HUDEP-2 (cell line): ENCODE measurements at regions not wholly inside any gene's neighbourhood (a gene's known extent, or its start where the extent isn't known, plus 50 kb on each side); places are given as distances from the start of the nearest gene placed in this dataset.
A peak's percentile ranks its signal among the peaks of the same experiment; 100 is the strongest.
"Not testable (repeated sequence)": the region's sequence is repeated elsewhere in the genome, so short reads cannot be mapped to it uniquely, and the experiment has no call there.

Experiments used
- DNase-seq, 76 experiments: peaks; one replicate each; lab custom pipeline; 2025; ENCODE audit not compliant: unreplicated experiment in 76 of 76; lab: John Stamatoyannopoulos, UW

DNA sequence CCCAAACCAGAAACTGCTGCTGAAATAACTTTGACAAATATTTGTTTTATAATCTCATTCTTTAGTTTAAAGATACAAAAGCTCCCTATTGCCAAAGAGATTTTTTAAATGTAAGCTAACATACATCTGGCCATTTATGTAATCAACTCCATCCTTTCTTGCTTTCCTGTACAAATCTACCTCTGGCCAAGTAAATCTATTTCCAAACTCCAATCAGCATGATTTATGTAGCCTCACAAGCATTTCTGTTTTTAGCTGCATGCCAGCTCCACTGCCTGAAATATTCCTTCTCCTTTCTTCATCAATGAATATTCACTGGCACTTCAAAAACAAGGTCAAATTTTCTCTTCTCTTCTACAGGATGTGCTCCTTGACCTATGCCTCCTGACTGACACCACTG is 80.0 kb downstream of the SHOX2 start:
- DNase-seq, result no peak

DNA sequence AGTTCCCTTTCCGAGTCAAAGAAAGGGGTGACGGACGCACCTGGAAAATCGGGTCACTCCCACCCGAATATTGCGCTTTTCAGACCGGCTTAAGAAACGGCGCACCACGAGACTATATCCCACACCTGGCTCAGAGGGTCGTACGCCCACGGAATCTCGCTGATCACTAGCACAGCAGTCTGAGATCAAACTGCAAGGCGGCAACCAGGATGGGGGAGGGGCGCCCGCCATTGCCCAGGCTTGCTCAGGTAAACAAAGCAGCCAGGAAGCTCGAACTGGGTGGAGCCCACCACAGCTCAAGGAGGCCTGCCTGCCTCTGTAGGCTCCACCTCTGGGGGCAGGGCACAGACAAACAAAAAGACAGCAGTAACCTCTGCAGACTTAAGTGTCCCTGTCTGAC is 86.3 kb downstream of the SHOX2 start:
- not testable (repeated sequence) for DNase-seq

GRCh38 chr3:158018462-158018861 is 87.8 kb downstream of the SHOX2 start:
- no peak for DNase-seq

DNA sequence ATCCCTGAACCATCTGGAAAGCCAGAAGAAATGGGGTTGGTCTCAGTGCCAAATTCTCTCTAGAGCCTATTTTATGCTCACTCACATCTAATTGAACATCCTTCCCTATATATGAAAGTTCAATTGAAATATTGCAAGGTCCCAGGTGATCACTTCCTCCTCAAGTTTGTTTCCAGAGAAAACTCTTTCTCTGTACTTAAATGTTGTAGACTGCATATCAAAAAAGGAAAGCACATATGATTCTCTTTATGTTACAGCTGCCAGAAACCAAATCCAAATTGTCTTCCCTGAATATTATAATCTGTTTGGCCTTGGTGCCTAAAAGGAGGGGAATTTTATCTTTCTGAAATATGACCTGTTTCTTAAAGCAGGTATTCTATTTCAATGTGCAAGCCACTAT is 93.3 kb downstream of the SHOX2 start:
- DNase-seq, result no peak

- DNase-seq, result no peak
Observed at GRCh38 chr3:158005391-158006100, 100.7 kb downstream of the SHOX2 start.

GRCh38 chr3:157999246-157999645 is 107.0 kb downstream of the SHOX2 start:
- DNase-seq, result peak in 3 of 76 experiments; percentile 5 to 9 (median 5)

- no peak for DNase-seq
Observed at GRCh38 chr3:157982359-157982758, 123.9 kb downstream of the SHOX2 start.

GRCh38 chr3:157981819-157982218 is 124.4 kb downstream of the SHOX2 start:
- DNase-seq, result peak in 2 of 76 experiments; percentile 2 to 9

- no peak for DNase-seq
Observed at GRCh38 chr3:157979022-157979421, 127.2 kb downstream of the SHOX2 start.

DNA sequence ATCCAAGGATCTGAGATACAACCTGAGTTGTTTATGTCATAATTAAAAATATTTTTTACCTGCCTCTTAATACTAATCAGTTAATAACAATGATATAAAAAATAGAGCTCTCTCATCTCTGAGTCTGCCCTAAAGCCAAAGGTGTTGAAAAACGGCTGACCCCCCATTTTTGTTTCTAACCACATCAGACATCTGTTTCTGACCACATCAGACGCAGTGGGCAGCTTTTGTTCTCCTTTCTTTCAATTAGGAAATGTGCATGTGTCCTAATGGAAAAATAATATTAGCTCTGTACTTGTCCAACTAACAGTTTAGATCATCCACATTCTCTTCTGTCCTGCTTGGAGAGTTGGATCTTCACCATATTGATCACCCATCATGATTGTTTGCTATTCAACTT is 144.6 kb downstream of the SHOX2 start:
- DNase-seq, result no peak

GRCh38 chr3:157958457-157958856 is 147.8 kb downstream of the SHOX2 start:
- DNase-seq, result no peak

DNA sequence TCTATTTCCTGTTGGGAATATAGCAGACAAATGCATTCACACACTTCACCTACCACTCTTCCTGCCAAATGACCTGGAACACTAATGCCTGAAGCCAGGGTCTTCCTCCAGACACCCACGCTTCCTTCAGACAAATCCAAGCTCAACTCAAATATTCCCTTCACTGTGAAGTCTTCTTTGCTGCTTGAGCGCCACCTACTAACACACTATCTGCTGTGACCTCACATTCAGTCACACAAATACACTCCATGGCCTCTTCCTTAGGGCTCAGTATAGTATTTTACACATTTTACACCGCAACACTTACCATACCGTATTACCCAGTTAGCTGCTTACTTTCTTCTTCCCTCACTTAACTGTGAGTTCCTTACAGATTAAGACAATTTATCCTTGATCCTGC is 149.4 kb downstream of the SHOX2 start:
- DNase-seq, result no peak

DNA sequence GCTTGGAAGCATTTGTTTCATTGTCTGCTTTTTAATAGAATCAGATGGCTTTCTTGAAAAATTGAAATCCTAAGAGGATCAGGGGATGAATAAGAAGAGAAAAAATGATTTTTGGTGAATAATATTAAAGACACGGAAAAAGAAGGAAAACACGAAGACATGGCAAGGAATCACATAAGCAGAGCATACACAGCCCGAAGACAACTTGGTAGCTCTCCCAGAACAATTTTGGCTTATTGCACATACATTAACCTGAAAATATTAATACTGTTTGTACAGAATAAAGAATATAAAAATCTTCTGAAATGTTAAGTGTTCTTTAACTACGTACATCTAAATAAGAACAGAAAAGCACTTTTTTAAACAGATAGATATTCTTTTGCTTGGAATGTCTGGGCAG is 150.0 kb downstream of the SHOX2 start:
- no peak for DNase-seq

- DNase-seq, result no peak
Observed at GRCh38 chr3:157953565-157953964, 152.7 kb downstream of the SHOX2 start.

DNA sequence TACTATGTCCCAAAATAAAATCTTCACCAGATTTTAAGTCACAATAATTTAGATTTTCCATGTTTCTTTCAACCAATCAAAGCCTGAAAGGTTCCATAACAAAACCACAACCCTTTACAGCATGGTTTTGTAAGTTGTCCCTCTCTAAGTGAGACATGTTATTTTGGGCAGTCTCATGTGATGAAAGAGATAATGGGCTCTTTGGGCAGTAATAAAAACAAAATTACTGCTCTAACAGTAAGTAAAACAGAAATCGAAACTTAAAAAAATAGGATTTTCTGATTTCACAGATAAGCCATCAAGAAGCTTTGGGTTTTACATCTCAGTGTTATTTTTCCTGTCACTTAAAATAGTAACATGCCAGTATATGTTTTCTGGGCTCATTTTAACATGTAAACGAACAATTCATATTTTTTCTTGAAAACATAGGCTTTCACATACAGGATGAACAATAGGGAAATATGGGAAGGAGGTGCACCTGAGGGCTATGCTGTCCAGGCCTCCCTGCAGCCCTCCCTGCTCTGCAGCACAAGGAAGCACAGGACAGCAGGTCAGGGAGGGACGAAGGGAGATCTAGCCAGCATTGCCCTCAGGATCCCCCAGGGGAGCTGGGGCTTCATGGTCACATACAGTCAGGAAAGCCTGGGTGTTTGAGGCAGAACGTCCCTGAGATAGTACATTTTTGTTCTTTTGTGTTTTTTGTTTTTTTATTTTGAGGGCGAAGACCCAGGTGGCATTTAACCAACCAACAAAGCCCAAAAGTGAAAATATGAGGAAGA is 157.4 kb downstream of the SHOX2 start:
- no peak for DNase-seq

- DNase-seq, result no peak
Observed at GRCh38 chr3:157939166-157939565, 167.1 kb downstream of the SHOX2 start.

DNA sequence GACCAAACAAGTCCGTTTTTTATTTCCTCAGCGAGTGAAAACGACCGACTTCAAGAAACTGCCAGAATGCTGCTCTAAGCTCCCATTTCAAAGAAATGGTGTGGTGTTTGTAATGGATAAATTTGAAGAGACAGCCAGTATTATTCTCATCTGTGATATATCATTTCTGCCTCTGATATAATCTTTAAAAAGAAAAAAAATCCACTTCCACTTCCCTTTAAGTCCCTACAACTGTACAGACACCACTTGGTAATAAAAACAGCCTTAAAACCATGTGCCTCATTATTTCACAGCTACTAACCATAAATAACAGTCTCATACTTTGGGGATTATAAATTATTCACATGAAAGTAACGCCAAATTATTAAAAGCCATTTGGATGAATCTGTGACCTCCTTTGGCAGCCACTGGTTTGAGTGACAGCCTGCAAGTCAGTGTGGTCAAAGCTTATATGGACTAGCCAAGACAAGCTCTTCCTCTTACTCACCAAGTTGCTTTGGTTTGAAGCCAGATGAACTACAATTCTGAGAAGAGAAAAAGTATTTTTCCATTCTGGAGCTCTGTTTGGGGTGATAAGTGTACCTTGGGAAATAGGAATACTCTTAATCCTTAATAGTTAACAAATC is 168.0 kb downstream of the SHOX2 start:
- peak in 1 of 76 experiments; percentile 5 for DNase-seq

GRCh38 chr3:157931517-157931916 is 174.7 kb downstream of the SHOX2 start:
- DNase-seq, result no peak

GRCh38 chr3:157930000-157930780 is 176.0 kb downstream of the SHOX2 start:
- DNase-seq, result no peak

GRCh38 chr3:157926822-157927221 is 179.4 kb downstream of the SHOX2 start:
- DNase-seq, result no peak

DNA sequence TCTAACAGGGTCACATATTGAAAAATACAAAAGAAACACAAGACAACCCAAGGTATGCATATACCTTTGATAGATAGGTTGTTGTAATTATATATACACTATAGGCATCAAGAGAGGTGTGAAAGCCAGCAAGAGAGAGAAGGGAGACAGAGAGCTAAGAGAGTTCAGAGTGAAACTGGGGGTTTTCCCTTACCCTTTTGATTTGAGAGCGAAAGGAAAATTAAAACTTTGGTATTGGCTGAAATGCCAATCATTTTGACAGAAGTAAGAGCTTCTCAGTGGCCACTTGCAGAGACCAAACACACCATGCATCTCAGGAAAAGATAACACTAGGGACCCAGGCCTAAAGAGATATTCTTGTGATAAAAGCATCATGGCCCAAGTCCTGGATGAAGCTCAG is 183.6 kb downstream of the SHOX2 start:
- no peak for DNase-seq
